DOHH2 (cell line): ENCODE measurements at regions not wholly inside any gene's neighbourhood (a gene's known extent, or its start where the extent isn't known, plus 50 kb on each side); places are given as distances from the start of the nearest gene placed in this dataset.

ENCODE experiments used
- CTCF ChIP-seq: fragments of 200-600 bp; sonication (generic); IDR thresholded peaks from one replicate; pipeline ENCODE4 v1.5.1; 2014; ENCODE audit warnings: antibody characterized with exemption, mild to moderate bottlenecking, low read depth, low read length; ENCODE audit not compliant: poor library complexity, severe bottlenecking
- EZH2phosphoT487 ChIP-seq: fragments of 200-600 bp; sonication (generic); IDR thresholded peaks from 2 replicates; pipeline ENCODE4 v1.6.1; 2017; ENCODE audit warnings: borderline replicate concordance, mild to moderate bottlenecking, antibody characterized with exemption, low read length, moderate library complexity, mixed read lengths

GRCh38 chr13:76750126-76750525 lies 136.1 kb downstream of the KCTD12 start:
- TF ChIP-seq CTCF: no peak
- TF ChIP-seq EZH2phosphoT487: no peak
